NCI-H1105 treated with DMSO at 0.1 percent for 48 hours (cell line): ENCODE measurements at regions not wholly inside any gene's neighbourhood (a gene's known extent, or its start where the extent isn't known, plus 50 kb on each side); places are given as distances from the start of the nearest gene placed in this dataset.

ENCODE experiments used
- DNase-seq: peaks from one replicate; lab custom pipeline; 2025; lab: John Stamatoyannopoulos, UW

- DNase-seq = no peak
Observed at GRCh38 chr6:88238065-88238464, 71.9 kb upstream of the CNR1 start.

GRCh38 chr6:88236612-88237360 is 70.6 kb upstream of the CNR1 start:
- peak; percentile 61 for DNase-seq

GRCh38 chr6:88232753-88233152 is 66.6 kb upstream of the CNR1 start:
- no peak for DNase-seq

- DNase-seq = no peak
Observed at GRCh38 chr6:88223298-88223697, 57.2 kb upstream of the CNR1 start.

GRCh38 chr6:88220493-88220892 is 54.3 kb upstream of the CNR1 start:
- DNase-seq = no peak

GRCh38 chr6:88216182-88216581 is 50.0 kb upstream of the CNR1 start:
- no peak for DNase-seq
